K562 (cell line): ENCODE measurements at regions not wholly inside any gene's neighbourhood (a gene's known extent, or its start where the extent isn't known, plus 50 kb on each side); places are given as distances from the start of the nearest gene placed in this dataset.

ENCODE experiments used
- ATAC-seq: fragments of 200-7000 bp; cut with Tn5 transposase; 3 replicates; pipeline ENCODE4 v1.9.1; 2020; ENCODE audit warnings: moderate library complexity
- BruUV-seq: library from RNA; stranded (reverse); fragments of 400-500 nt; replicated peaks from 2 replicates; lab custom pipeline; 2021; lab: Mats Ljungman, UMichigan
- CTCF ChIA-PET: fragments of 300-600 bp; formaldehyde crosslinking; extraction: SDS; loops from one replicate; lab custom pipeline; 2021; ENCODE audit warnings: low intra/inter-chr PET ratio; lab: Yijun Ruan, JAX
- POLR2A ChIA-PET: fragments of 300-600, 350-650 bp; sonication (Branson Sonifier 250); formaldehyde crosslinking; extraction: SDS; loops from one replicate; lab custom pipeline; 2021; ENCODE audit warnings: antibody characterized with exemption, inconsistent platforms; lab: Yijun Ruan, JAX
- DNase-seq, 4 experiments: peaks; one replicate each; pipeline versions ENCODE4 v3.0.0 to v3.0.0-alpha.2; 2011 to 2018; ENCODE audit warnings: low spot score in 3 of 4, mixed read lengths in 3 of 4; ENCODE audit errors: extremely low read depth in 1 of 4
- FAIRE-seq: peaks from 2 replicates; lab custom pipeline; 2011; peaks lifted over from hg19 to GRCh38; lab: Jason Lieb, UNC
- H2AFZ ChIP-seq: 2 replicates; pipeline ENCODE4 v1.6.0; 2011; ENCODE audit warnings: low read depth, low read length, control low read depth, inconsistent platforms
- H3K27ac ChIP-seq: fragments of 200-600 bp; 3 replicates; pipeline ENCODE4 v1.8.0; 2011; ENCODE audit warnings: low read depth, mild to moderate bottlenecking, control low read depth, inconsistent platforms, low read length, moderate library complexity, mixed read lengths; ENCODE audit errors: extremely low read depth
- H3K27me3 ChIP-seq, 2 experiments: fragments of 300-600 bp in 1 of 2; 2 replicates in 1 of 2; 3 replicates in 1 of 2; pipeline versions ENCODE4 v1.6.0 to v1.8.0; 2011; ENCODE audit warnings: inconsistent platforms in 2 of 2, low read length in 2 of 2, mild to moderate bottlenecking in 1 of 2, mixed read lengths in 1 of 2, moderate library complexity in 1 of 2; ENCODE audit not compliant: control insufficient read depth in 2 of 2, insufficient read depth in 2 of 2
- H3K36me3 ChIP-seq: fragments of 300-600 bp; 3 replicates; pipeline ENCODE4 v1.8.0; 2011; ENCODE audit warnings: mild to moderate bottlenecking, low read length, inconsistent platforms; ENCODE audit not compliant: control insufficient read depth, insufficient read depth
- H3K4me1 ChIP-seq, 2 experiments: fragments of 200-600 bp in 1 of 2; replicated peaks in 1 of 2; 2 replicates in 1 of 2; 3 replicates in 1 of 2; pipeline versions ENCODE4 v1.5.1 to v1.8.0; 2011; ENCODE audit warnings: inconsistent platforms in 2 of 2, low read length in 2 of 2, mild to moderate bottlenecking in 1 of 2, mixed read lengths in 1 of 2, moderate library complexity in 1 of 2; ENCODE audit not compliant: control insufficient read depth in 2 of 2, insufficient read depth in 2 of 2
- H3K4me2 ChIP-seq: 2 replicates; pipeline ENCODE4 v1.6.1; 2011; ENCODE audit warnings: low read length, control low read depth, inconsistent platforms, mixed read lengths; ENCODE audit not compliant: insufficient read depth
- H3K4me3 ChIP-seq: fragments of 200-600 bp; sonication (generic), shearing (Covaris generic); 2 replicates; pipeline ENCODE4 v1.5.1; 2016; ENCODE audit warnings: control low read depth, inconsistent platforms
- H3K79me2 ChIP-seq: fragments of 200-600 bp; 3 replicates; pipeline ENCODE4 v1.8.0; 2011; ENCODE audit warnings: low read length, inconsistent platforms; ENCODE audit not compliant: control insufficient read depth, insufficient read depth
- H3K9ac ChIP-seq, 2 experiments: 2 replicates each; pipeline versions ENCODE4 v1.6.0 to v1.6.1; 2011; ENCODE audit warnings: low read depth in 2 of 2, low read length in 2 of 2, control low read depth in 1 of 2, inconsistent platforms in 1 of 2, mild to moderate bottlenecking in 1 of 2, mixed read lengths in 1 of 2; ENCODE audit not compliant: insufficient read depth in 1 of 2
- H3K9me1 ChIP-seq: one replicate; pipeline ENCODE4 v1.6.0; 2011; ENCODE audit warnings: inconsistent platforms, mild to moderate bottlenecking, low read length, moderate library complexity; ENCODE audit not compliant: control insufficient read depth, insufficient read depth
- H3K9me3 ChIP-seq: replicated peaks from 2 replicates; pipeline ENCODE4 v1.5.1; 2011; ENCODE audit warnings: low read depth, low read length, inconsistent platforms; ENCODE audit not compliant: control insufficient read depth, insufficient read depth
- H4K20me1 ChIP-seq: replicated peaks from 2 replicates; pipeline ENCODE4 v1.6.1; 2011; ENCODE audit warnings: low read length, inconsistent platforms, mixed read lengths; ENCODE audit not compliant: control insufficient read depth, insufficient read depth
- CTCFL ChIP-seq: IDR thresholded peaks from 2 replicates; pipeline ENCODE4 v1.6.1; 2011; ENCODE audit warnings: borderline replicate concordance, low read depth, mild to moderate bottlenecking, moderate library complexity, low read length; ENCODE audit not compliant: insufficient read depth, poor library complexity, severe bottlenecking
- DNMT1 ChIP-seq: fragments of 450-650 bp; IDR thresholded peaks from 2 replicates; pipeline ENCODE4 v1.6.1; 2016; ENCODE audit warnings: antibody characterized with exemption, mild to moderate bottlenecking
- ETV6 ChIP-seq, 3 experiments: fragments of 150-350 bp in 1 of 3; sonication (generic) in 1 of 3; formaldehyde crosslinking in 1 of 3; IDR thresholded peaks; 2 replicates each; pipeline versions ENCODE4 v1.6.1 to v1.8.0; 2014 to 2022; ENCODE audit warnings: borderline replicate concordance in 2 of 3, low read depth in 2 of 3, antibody characterized with exemption in 1 of 3, low read length in 1 of 3, mild to moderate bottlenecking in 1 of 3, missing genetic modification reagents in 1 of 3
- MAX ChIP-seq: sonication (generic); formaldehyde crosslinking; IDR thresholded peaks from 2 replicates; pipeline ENCODE4 v1.9.0; 2022; ENCODE audit warnings: mild to moderate bottlenecking, missing genetic modification reagents
- MEF2D ChIP-seq: conservative IDR thresholded peaks from 2 replicates; pipeline ENCODE4 v1.6.1; 2016; ENCODE audit warnings: low read depth, missing genetic modification characterization, missing compliant biosample characterization
- SAFB2 ChIP-seq: fragments of 200-400 bp; formaldehyde crosslinking; IDR thresholded peaks from 2 replicates; pipeline ENCODE4 v1.6.1; 2018; ENCODE audit warnings: borderline replicate concordance, low read length, low read depth, moderate library complexity; ENCODE audit not compliant: severe bottlenecking
- SMAD1 ChIP-seq: fragments of 150-350 bp; IDR thresholded peaks from 2 replicates; pipeline ENCODE4 v1.6.1; 2014; ENCODE audit warnings: low read length, low read depth; ENCODE audit not compliant: partially characterized antibody
- SMAD4 ChIP-seq: fragments of 250-450 bp; sonication (Bioruptor Pico); conservative IDR thresholded peaks from 2 replicates; pipeline ENCODE4 v1.8.0; 2021; ENCODE audit warnings: inconsistent platforms, mild to moderate bottlenecking, moderate library complexity
- TSHZ1 ChIP-seq: fragments of 250-450 bp; sonication (Bioruptor Pico); IDR thresholded peaks from 2 replicates; pipeline ENCODE4 v1.4.0; 2020; ENCODE audit warnings: mild to moderate bottlenecking, moderate library complexity
- ZBTB34 ChIP-seq: fragments of 250-450 bp; sonication (Bioruptor Pico); IDR thresholded peaks from 2 replicates; pipeline ENCODE4 v1.8.0; 2021; ENCODE audit warnings: mild to moderate bottlenecking, moderate library complexity
- ZC3H4 ChIP-seq: sonication (generic); formaldehyde crosslinking; IDR thresholded peaks from 2 replicates; pipeline ENCODE4 v1.9.0; 2021; ENCODE audit warnings: missing genetic modification reagents, borderline replicate concordance
- ZNF354B ChIP-seq: fragments of 250-450 bp; sonication (Bioruptor Pico); IDR thresholded peaks from 2 replicates; pipeline ENCODE4 v1.4.0; 2020
- WGBS: fragments of 100-300 bp; shearing (Covaris generic); methylation state at CpG from one replicate; pipeline ENCODE4 v1.1.6; 2016; ENCODE audit warnings: low coverage, mixed read lengths; ENCODE audit not compliant: insufficient coverage; ENCODE audit errors: missing lambda C conversion rate; 5-methylcytosine and 5-hydroxymethylcytosine counted together
- in situ Hi-C: fragments of 300-500 bp; cut with MboI; formaldehyde crosslinking; loops from 4 replicates; pipeline ENCODE4 v1.15.0; 2018; ENCODE audit warnings: inconsistent platforms, mixed read lengths
- intact Hi-C: fragments of 100-400 bp; cut with micrococcal nuclease; formaldehyde crosslinking; loops from 2 replicates; pipeline ENCODE4 v1.14.2; 2022

- no peak overlapping the region for H2AFZ ChIP-seq
- no peaks in the 10 kb centered on the region for H3K79me2 ChIP-seq
- ChIA-PET POLR2A (interaction anchor here (1.0 kb wide), 1 partner anchor 15 kb away, joined by 4 read pairs; no protein-coding TSS in a partner anchor), CTCF (no interaction called here)
- in situ Hi-C loops (no loop called here), intact Hi-C loops (no loop called here)
- H3K27ac ChIP-seq: no peak overlapping the region
- H3K9me3 ChIP-seq: no peaks in the 10 kb centered on the region
- FAIRE-seq (no peak), DNase-seq (no peak), ATAC-seq (no peak)
- H3K4me2 ChIP-seq: no peak overlapping the region
- H3K9me1 ChIP-seq: no peaks in the 10 kb centered on the region
- peaks cover 0 to 17% of the 10 kb centered on the region in 2 experiments; a peak in 2 of 5 replicates for H3K27me3 ChIP-seq
- 2% methylated on average over 22 of the region's 26 CpGs for WGBS
- no TSS peak for BruUV-seq
- H3K36me3 ChIP-seq: no peaks in the 10 kb centered on the region
- no peaks in the 10 kb centered on the region for H3K4me1 ChIP-seq
- H4K20me1 ChIP-seq: no peaks in the 10 kb centered on the region
- no peak overlapping the region for H3K9ac ChIP-seq
- no peak overlapping the region for H3K4me3 ChIP-seq
- no peak for TF ChIP-seq SMAD4
- no peak for TF ChIP-seq SAFB2
- TF ChIP-seq ZNF354B: no peak
- TF ChIP-seq TSHZ1 (CRISPR knock-in tag): no peak
- TF ChIP-seq ZC3H4: no peak
- no peak for TF ChIP-seq ZBTB34 (CRISPR knock-in tag)
- TF ChIP-seq DNMT1: no peak
- no peak for TF ChIP-seq SMAD1
- TF ChIP-seq ETV6 (IDR thresholded peaks at IDR 0.05; ENCODE audit: borderline replicate concordance in 1 of 2, low read depth in 2 of 2, low read length in 1 of 2): no peak
- no peak for TF ChIP-seq ETV6 (CRISPR knock-in tag; IDR thresholded peaks at IDR 0.05; ENCODE audit: borderline replicate concordance)
- no peak for TF ChIP-seq MAX
- TF ChIP-seq MEF2D: no peak
- TF ChIP-seq CTCFL: no peak
Observed at GRCh38 chr22:48209473-48210197, 1447.2 kb downstream of the TBC1D22A start.
